ENCODE measurements at regions not wholly inside any gene's neighbourhood (a gene's known extent, or its start where the extent isn't known, plus 50 kb on each side); places are given as distances from the start of the nearest gene placed in this dataset.
"Not testable (repeated sequence)": the region's sequence is repeated elsewhere in the genome, so short reads cannot be mapped to it uniquely, and the experiment has no call there.

GRCh38 chr1:98289311-98289710 is 368.5 kb upstream of the DPYD start:
- no peak for DNase-seq (ENCODE audit: low read depth in 2 of 2)

GRCh38 chr1:98288494-98288893 is 367.7 kb upstream of the DPYD start:
- no peak for DNase-seq (ENCODE audit: low read depth in 2 of 2)

- no peak for DNase-seq (ENCODE audit: low read depth in 2 of 2)
Measured at GRCh38 chr1:98287626-98288025, 366.8 kb upstream of the DPYD start.

- DNase-seq (ENCODE audit: low read depth in 2 of 2) = no peak
Measured at GRCh38 chr1:98286656-98287055, 365.8 kb upstream of the DPYD start.

- not testable (repeated sequence) for DNase-seq (ENCODE audit: low read depth in 2 of 2)
Measured at GRCh38 chr1:98285286-98285685, 364.5 kb upstream of the DPYD start.

GRCh38 chr1:98280049-98280448 is 359.2 kb upstream of the DPYD start:
- no peak for DNase-seq (ENCODE audit: low read depth in 2 of 2)

- DNase-seq (ENCODE audit: low read depth in 2 of 2) = no peak
Measured at GRCh38 chr1:98278055-98278454, 357.2 kb upstream of the DPYD start.

- DNase-seq (ENCODE audit: low read depth in 2 of 2) = peak in 1 of 2 donors; percentile 66
Measured at GRCh38 chr1:98277118-98277517, 356.3 kb upstream of the DPYD start.

GRCh38 chr1:98276514-98276913 is 355.7 kb upstream of the DPYD start:
- DNase-seq (ENCODE audit: low read depth in 2 of 2) = no peak

GRCh38 chr1:98268316-98268715 is 347.5 kb upstream of the DPYD start:
- no peak for DNase-seq (ENCODE audit: low read depth in 2 of 2)

GRCh38 chr1:98267423-98267822 is 346.6 kb upstream of the DPYD start:
- DNase-seq (ENCODE audit: low read depth in 2 of 2) = no peak

- DNase-seq (ENCODE audit: low read depth in 2 of 2) = no peak
Measured at GRCh38 chr1:98264727-98265126, 343.9 kb upstream of the DPYD start.

- DNase-seq (ENCODE audit: low read depth in 2 of 2) = no peak
Measured at GRCh38 chr1:98260839-98261238, 340.0 kb upstream of the DPYD start.

GRCh38 chr1:98260412-98260811 is 339.6 kb upstream of the DPYD start:
- no peak for DNase-seq (ENCODE audit: low read depth in 2 of 2)

- DNase-seq (ENCODE audit: low read depth in 2 of 2) = no peak
Measured at GRCh38 chr1:98256700-98257099, 335.9 kb upstream of the DPYD start.

- no peak for DNase-seq (ENCODE audit: low read depth in 2 of 2)
Measured at GRCh38 chr1:98253145-98253544, 332.3 kb upstream of the DPYD start.

GRCh38 chr1:98251497-98251896 is 330.7 kb upstream of the DPYD start:
- no peak for DNase-seq (ENCODE audit: low read depth in 2 of 2)

- DNase-seq (ENCODE audit: low read depth in 2 of 2) = no peak
Measured at GRCh38 chr1:98232678-98233077, 311.8 kb upstream of the DPYD start.

- no peak for DNase-seq (ENCODE audit: low read depth in 2 of 2)
Measured at GRCh38 chr1:98222706-98223105, 301.9 kb upstream of the DPYD start.

GRCh38 chr1:98221923-98222322 is 301.1 kb upstream of the DPYD start:
- peak; percentile 49 to 77 for DNase-seq (ENCODE audit: low read depth in 2 of 2)

GRCh38 chr1:98217601-98218000 is 296.8 kb upstream of the DPYD start:
- DNase-seq (ENCODE audit: low read depth in 2 of 2) = no peak

- no peak for DNase-seq (ENCODE audit: low read depth in 2 of 2)
Measured at GRCh38 chr1:98216304-98216703, 295.5 kb upstream of the DPYD start.

GRCh38 chr1:98211271-98211845 is 290.5 kb upstream of the DPYD start:
- no peak for DNase-seq (ENCODE audit: low read depth in 2 of 2)

- DNase-seq (ENCODE audit: low read depth in 2 of 2) = peak in 1 of 2 donors; percentile 4
Measured at GRCh38 chr1:98210563-98210962, 289.7 kb upstream of the DPYD start.
